Cardiac muscle cell (in vitro differentiated cells and primary cell): ENCODE measurements at regions not wholly inside any gene's neighbourhood (a gene's known extent, or its start where the extent isn't known, plus 50 kb on each side); places are given as distances from the start of the nearest gene placed in this dataset.
"Not testable (repeated sequence)": the region's sequence is repeated elsewhere in the genome, so short reads cannot be mapped to it uniquely, and the experiment has no call there.

ENCODE experiments used
- DNase-seq, 2 donors: peaks; one replicate each; pipeline versions ENCODE4 v3.0.0 to v3.0.0-alpha.2; 2010 to 2017; ENCODE audit warnings: low read depth in 1 of 2, low spot score in 1 of 2
- H3K27ac ChIP-seq: fragments of 200-600 bp; sonication (generic); 2 replicates; pipeline ENCODE4 v1.5.1; 2016
- H3K27me3 ChIP-seq: fragments of 200-600 bp; sonication (generic); 2 replicates; pipeline ENCODE4 v1.6.0; 2016; ENCODE audit warnings: control low read depth
- H3K36me3 ChIP-seq: fragments of 200-600 bp; sonication (generic); 2 replicates; pipeline ENCODE4 v1.5.1; 2016; ENCODE audit warnings: control low read depth
- H3K4me1 ChIP-seq: fragments of 200-600 bp; sonication (generic); 2 replicates; pipeline ENCODE4 v1.8.1; 2017; ENCODE audit warnings: low read depth, mild to moderate bottlenecking, mixed run types
- H3K4me3 ChIP-seq: fragments of 200-600 bp; sonication (generic); 2 replicates; pipeline ENCODE4 v1.5.1; 2016; ENCODE audit warnings: mild to moderate bottlenecking
- H3K9me3 ChIP-seq: fragments of 200-600 bp; sonication (generic); 2 replicates; pipeline ENCODE4 v1.5.1; 2017; ENCODE audit warnings: low read depth, mild to moderate bottlenecking, control low read depth

GRCh38 chr21:6363591-6363990 is 4157.8 kb upstream of the TPTE start:
- H3K9me3 ChIP-seq, H3K4me3 ChIP-seq: not testable (repeated sequence)

GRCh38 chr21:6368824-6369223 is 4152.6 kb upstream of the TPTE start:
- H3K4me1 ChIP-seq, H3K27me3 ChIP-seq, H3K36me3 ChIP-seq, H3K9me3 ChIP-seq: not testable (repeated sequence)
- DNase-seq = peak; percentile 42 to 77
- Histone ChIP-seq H3K4me3 (peak overlapping the region; percentile 26), H3K27ac (peak overlapping the region; percentile 85)

More at GRCh38 chr21:6363591-6363990, 4157.8 kb upstream of the TPTE start:
- not testable (repeated sequence) for H3K4me1 ChIP-seq, H3K36me3 ChIP-seq, H3K27me3 ChIP-seq, DNase-seq, H3K27ac ChIP-seq

GRCh38 chr21:6373253-6373652 is 4148.1 kb upstream of the TPTE start:
- not testable (repeated sequence) for H3K4me3 ChIP-seq, H3K36me3 ChIP-seq, H3K27me3 ChIP-seq, H3K9me3 ChIP-seq, H3K4me1 ChIP-seq, H3K27ac ChIP-seq
- peak in 1 of 2 donors; percentile 2 for DNase-seq

- not testable (repeated sequence) for H3K9me3 ChIP-seq, H3K36me3 ChIP-seq, H3K4me3 ChIP-seq, H3K27ac ChIP-seq, H3K27me3 ChIP-seq, DNase-seq, H3K4me1 ChIP-seq
Observed at GRCh38 chr21:6374232-6374631, 4147.2 kb upstream of the TPTE start.

GRCh38 chr21:6374926-6375325 is 4146.5 kb upstream of the TPTE start:
- not testable (repeated sequence) for H3K4me1 ChIP-seq

GRCh38 chr21:6375776-6376175 is 4145.6 kb upstream of the TPTE start:
- DNase-seq, H3K36me3 ChIP-seq: not testable (repeated sequence)

More at GRCh38 chr21:6374926-6375325, 4146.5 kb upstream of the TPTE start:
- not testable (repeated sequence) for H3K27me3 ChIP-seq, DNase-seq, H3K36me3 ChIP-seq, H3K4me3 ChIP-seq, H3K27ac ChIP-seq, H3K9me3 ChIP-seq

GRCh38 chr21:6376321-6377070 is 4144.9 kb upstream of the TPTE start:
- not testable (repeated sequence) for H3K4me3 ChIP-seq, H3K27ac ChIP-seq, H3K4me1 ChIP-seq, DNase-seq, H3K9me3 ChIP-seq, H3K36me3 ChIP-seq, H3K27me3 ChIP-seq

More at GRCh38 chr21:6375776-6376175, 4145.6 kb upstream of the TPTE start:
- not testable (repeated sequence) for H3K4me1 ChIP-seq, H3K27ac ChIP-seq, H3K9me3 ChIP-seq, H3K4me3 ChIP-seq, H3K27me3 ChIP-seq
